ENCODE measurements at regions not wholly inside any gene's neighbourhood (a gene's known extent, or its start where the extent isn't known, plus 50 kb on each side); places are given as distances from the start of the nearest gene placed in this dataset.

GRCh38 chr19:31784671-31785101 is 435.4 kb upstream of the TSHZ3 start:
- peak; percentile 14 for DNase-seq (ENCODE audit: low spot score)

GRCh38 chr19:31801611-31802010 is 452.4 kb upstream of the TSHZ3 start:
- no peak for DNase-seq (ENCODE audit: low spot score)

GRCh38 chr19:31803835-31804446 is 454.7 kb upstream of the TSHZ3 start:
- DNase-seq (ENCODE audit: low spot score): no peak

GRCh38 chr19:31804668-31805067 is 455.4 kb upstream of the TSHZ3 start:
- DNase-seq (ENCODE audit: low spot score): no peak

- no peak for DNase-seq (ENCODE audit: low spot score)
Observed at GRCh38 chr19:31810536-31811109, 461.4 kb upstream of the TSHZ3 start.

GRCh38 chr19:31817971-31818797 is 468.9 kb upstream of the TSHZ3 start:
- DNase-seq (ENCODE audit: low spot score): no peak

- no peak for DNase-seq (ENCODE audit: low spot score)
Observed at GRCh38 chr19:31818798-31819105, 469.5 kb upstream of the TSHZ3 start.

GRCh38 chr19:31819837-31820236 is 470.6 kb upstream of the TSHZ3 start:
- no peak for DNase-seq (ENCODE audit: low spot score)

GRCh38 chr19:31821346-31821745 is 472.1 kb upstream of the TSHZ3 start:
- DNase-seq (ENCODE audit: low spot score): no peak

- no peak for DNase-seq (ENCODE audit: low spot score)
Observed at GRCh38 chr19:31825134-31826094, 476.2 kb upstream of the TSHZ3 start.

- DNase-seq (ENCODE audit: low spot score): no peak
Observed at GRCh38 chr19:31826325-31826724, 477.1 kb upstream of the TSHZ3 start.

GRCh38 chr19:31831421-31832175 is 482.4 kb upstream of the TSHZ3 start:
- no peak for DNase-seq (ENCODE audit: low spot score)

GRCh38 chr19:31832176-31832548 is 482.9 kb upstream of the TSHZ3 start:
- DNase-seq (ENCODE audit: low spot score): no peak

GRCh38 chr19:31834070-31834469 is 484.8 kb upstream of the TSHZ3 start:
- no peak for DNase-seq (ENCODE audit: low spot score)

- DNase-seq (ENCODE audit: low spot score): no peak
Observed at GRCh38 chr19:31838163-31838815, 489.1 kb upstream of the TSHZ3 start.

- no peak for DNase-seq (ENCODE audit: low spot score)
Observed at GRCh38 chr19:31840371-31840770, 491.1 kb upstream of the TSHZ3 start.

- DNase-seq (ENCODE audit: low spot score): no peak
Observed at GRCh38 chr19:31841755-31842154, 492.5 kb upstream of the TSHZ3 start.

- DNase-seq (ENCODE audit: low spot score): no peak
Observed at GRCh38 chr19:31863122-31863521, 482.3 kb upstream of the ZNF507 start.

- DNase-seq (ENCODE audit: low spot score): no peak
Observed at GRCh38 chr19:31874313-31874712, 471.1 kb upstream of the ZNF507 start.

- DNase-seq (ENCODE audit: low spot score): no peak
Observed at GRCh38 chr19:31875591-31875990, 469.8 kb upstream of the ZNF507 start.

GRCh38 chr19:31880283-31880682 is 465.1 kb upstream of the ZNF507 start:
- no peak for DNase-seq (ENCODE audit: low spot score)

Data from mucosa of gallbladder (tissue), 1 donor.